OCI-LY7 (cell line): ENCODE measurements at regions not wholly inside any gene's neighbourhood (a gene's known extent, or its start where the extent isn't known, plus 50 kb on each side); places are given as distances from the start of the nearest gene placed in this dataset.

Source experiments
- BruUV-seq: library from RNA; stranded (reverse); fragments of 400-500 nt; replicated peaks from 2 replicates; lab custom pipeline; 2021; lab: Mats Ljungman, UMichigan
- CTCF ChIA-PET: fragments of 300-600 bp; sonication (Branson Sonifier 250); formaldehyde crosslinking; loops from one replicate; lab custom pipeline; 2022; ENCODE audit warnings: antibody characterized with exemption; ENCODE audit not compliant: unreplicated experiment; lab: Charles Lee
- POLR2A ChIA-PET: fragments of 300-600 bp; sonication (Branson Sonifier 250); formaldehyde crosslinking; loops from one replicate; lab custom pipeline; 2022; ENCODE audit warnings: antibody characterized with exemption; lab: Charles Lee
- DNase-seq: peaks from one replicate; pipeline ENCODE4 v3.0.0-alpha.2; 2015; ENCODE audit warnings: low spot score
- H2AFZ ChIP-seq: fragments of 200-600 bp; sonication (generic), shearing (Covaris generic); 2 replicates; pipeline ENCODE4 v1.6.1; 2014; ENCODE audit warnings: mild to moderate bottlenecking, antibody characterized with exemption, low read length, moderate library complexity
- H3K27ac ChIP-seq: fragments of 200-600 bp; sonication (generic); 2 replicates; pipeline ENCODE4 v1.5.1; 2014; ENCODE audit warnings: mixed run types, low read depth, mild to moderate bottlenecking, moderate library complexity, low read length, inconsistent platforms; ENCODE audit not compliant: poor library complexity, severe bottlenecking
- H3K36me3 ChIP-seq: fragments of 200-600 bp; sonication (generic); 2 replicates; pipeline ENCODE4 v1.6.1; 2014; ENCODE audit warnings: mild to moderate bottlenecking, antibody characterized with exemption, low read length, moderate library complexity, mixed read lengths; ENCODE audit not compliant: insufficient read depth
- H3K4me1 ChIP-seq: fragments of 200-600 bp; sonication (generic); 2 replicates; pipeline ENCODE4 v1.5.1; 2014; ENCODE audit warnings: mild to moderate bottlenecking, low read length; ENCODE audit not compliant: insufficient read depth, poor library complexity, severe bottlenecking
- H3K4me2 ChIP-seq: fragments of 200-600 bp; sonication (generic); 2 replicates; pipeline ENCODE4 v1.6.1; 2014; ENCODE audit warnings: mild to moderate bottlenecking, low read length
- H3K4me3 ChIP-seq: fragments of 200-600 bp; sonication (generic); 2 replicates; pipeline ENCODE4 v1.5.1; 2014; ENCODE audit warnings: mild to moderate bottlenecking, low read depth, low read length; ENCODE audit not compliant: poor library complexity, severe bottlenecking
- H3K79me2 ChIP-seq: fragments of 200-600 bp; sonication (generic); 2 replicates; pipeline ENCODE4 v1.6.1; 2016; ENCODE audit warnings: low read depth, mild to moderate bottlenecking, low read length, moderate library complexity, mixed read lengths; ENCODE audit not compliant: insufficient read depth
- H3K9me2 ChIP-seq: fragments of 200-600 bp; sonication (generic); 2 replicates; pipeline ENCODE4 v1.6.1; 2016; ENCODE audit warnings: mild to moderate bottlenecking, low read length, mixed read lengths; ENCODE audit not compliant: insufficient read depth
- H3K9me3 ChIP-seq: fragments of 200-600 bp; sonication (generic); 2 replicates; pipeline ENCODE4 v1.6.1; 2014; ENCODE audit warnings: mild to moderate bottlenecking, mixed run types, low read length, mixed read lengths
- H4K20me1 ChIP-seq: fragments of 200-600 bp; sonication (generic); 2 replicates; pipeline ENCODE4 v1.6.1; 2014; ENCODE audit warnings: mild to moderate bottlenecking, antibody characterized with exemption, low read length, moderate library complexity, mixed read lengths; ENCODE audit not compliant: insufficient read depth
- EZH2phosphoT487 ChIP-seq: fragments of 200-600 bp; sonication (generic); IDR thresholded peaks from 2 replicates; pipeline ENCODE4 v1.6.1; 2018; ENCODE audit warnings: low read depth, borderline replicate concordance, mild to moderate bottlenecking, mixed run types, antibody characterized with exemption, low read length, moderate library complexity, mixed read lengths
- intact Hi-C: fragments of 100-400 bp; cut with micrococcal nuclease; formaldehyde crosslinking; loops from one replicate; pipeline ENCODE4 v1.10.0; 2022; ENCODE audit not compliant: unreplicated experiment
- TF ChIP-seq, protein P1 (sequence below): fragments of 200-600 bp; sonication (generic); conservative IDR thresholded peaks from 2 replicates; pipeline ENCODE4 v1.5.1; 2014; ENCODE audit warnings: mild to moderate bottlenecking, antibody characterized with exemption, low read length, moderate library complexity, mixed read lengths

DNA sequence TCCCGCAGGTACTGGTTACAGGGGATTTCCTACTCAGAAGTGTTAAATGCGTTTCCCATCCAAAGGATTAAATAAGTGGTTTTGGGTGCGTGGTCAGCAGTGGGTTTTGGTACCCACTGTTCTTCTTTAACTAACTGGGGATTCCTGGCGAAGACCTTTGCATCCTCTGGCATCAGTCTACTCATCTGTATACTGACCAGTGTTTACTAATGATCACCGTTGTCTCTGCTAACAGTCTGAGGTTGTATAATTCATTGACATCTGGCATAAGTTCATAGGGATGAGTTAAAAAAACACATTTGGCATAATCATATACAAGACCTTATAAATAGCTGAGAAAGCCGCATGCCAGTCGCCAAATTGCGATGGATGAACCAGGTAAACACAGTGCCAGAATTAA lies 339.1 kb downstream of the PMP22 start:
- BruUV-seq: no TSS peak
- H3K9me3 ChIP-seq: peaks cover 22% of the 10 kb centered on the region
- TF ChIP-seq, protein P1, sequence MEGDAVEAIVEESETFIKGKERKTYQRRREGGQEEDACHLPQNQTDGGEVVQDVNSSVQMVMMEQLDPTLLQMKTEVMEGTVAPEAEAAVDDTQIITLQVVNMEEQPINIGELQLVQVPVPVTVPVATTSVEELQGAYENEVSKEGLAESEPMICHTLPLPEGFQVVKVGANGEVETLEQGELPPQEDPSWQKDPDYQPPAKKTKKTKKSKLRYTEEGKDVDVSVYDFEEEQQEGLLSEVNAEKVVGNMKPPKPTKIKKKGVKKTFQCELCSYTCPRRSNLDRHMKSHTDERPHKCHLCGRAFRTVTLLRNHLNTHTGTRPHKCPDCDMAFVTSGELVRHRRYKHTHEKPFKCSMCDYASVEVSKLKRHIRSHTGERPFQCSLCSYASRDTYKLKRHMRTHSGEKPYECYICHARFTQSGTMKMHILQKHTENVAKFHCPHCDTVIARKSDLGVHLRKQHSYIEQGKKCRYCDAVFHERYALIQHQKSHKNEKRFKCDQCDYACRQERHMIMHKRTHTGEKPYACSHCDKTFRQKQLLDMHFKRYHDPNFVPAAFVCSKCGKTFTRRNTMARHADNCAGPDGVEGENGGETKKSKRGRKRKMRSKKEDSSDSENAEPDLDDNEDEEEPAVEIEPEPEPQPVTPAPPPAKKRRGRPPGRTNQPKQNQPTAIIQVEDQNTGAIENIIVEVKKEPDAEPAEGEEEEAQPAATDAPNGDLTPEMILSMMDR: no peak
- no peak for TF ChIP-seq EZH2phosphoT487
- no peak overlapping the region for H3K4me3 ChIP-seq
- peaks cover 8% of the 10 kb centered on the region for H3K4me1 ChIP-seq
- ChIA-PET CTCF (no interaction called here), POLR2A (no interaction called here)
- H3K27ac ChIP-seq: no peak overlapping the region
- no peaks in the 10 kb centered on the region for H3K9me2 ChIP-seq
- peak overlapping the region; percentile 75 for H2AFZ ChIP-seq
- intact Hi-C loops: loop anchor here (5.0 to 10.0 kb wide), 2 partner anchors 621 to 1329 kb away; partner anchors contain the start of gene HS3ST3B1
- no peaks in the 10 kb centered on the region for H4K20me1 ChIP-seq
- H3K4me2 ChIP-seq: peak overlapping the region; percentile 33
- H3K79me2 ChIP-seq: no peaks in the 10 kb centered on the region
- DNase-seq: no peak
- H3K36me3 ChIP-seq: no peaks in the 10 kb centered on the region

- Histone ChIP-seq H3K27ac (no peak overlapping the region), H3K4me3 (no peak overlapping the region), H2AFZ (peak overlapping the region; percentile 75), H4K20me1 (no peaks in the 10 kb centered on the region), H3K4me2 (no peak overlapping the region), H3K9me3 (peaks cover 22% of the 10 kb centered on the region), H3K9me2 (no peaks in the 10 kb centered on the region), H3K4me1 (peaks cover 8% of the 10 kb centered on the region), H3K79me2 (no peaks in the 10 kb centered on the region), H3K36me3 (no peaks in the 10 kb centered on the region)
- BruUV-seq: no TSS peak
- POLR2A ChIA-PET: interaction anchor here (0.6 kb wide), 1 partner anchor 1419 kb away, joined by 7 read pairs; no protein-coding TSS in a partner anchor
- DNase-seq: no peak
- CTCF ChIA-PET: no interaction called here
- TF ChIP-seq EZH2phosphoT487: no peak
- TF ChIP-seq, protein P1: no peak
- intact Hi-C loops: loop anchor here (5.0 to 10.0 kb wide), 2 partner anchors 621 to 1328 kb away; partner anchors contain the start of gene HS3ST3B1
Measured at GRCh38 chr17:14925498-14925897, 339.6 kb downstream of the PMP22 start.

- BruUV-seq: no TSS peak
Measured at GRCh38 chr17:14923981-14924380, 341.1 kb downstream of the PMP22 start.

More at GRCh38 chr17:14923981-14924380, 341.1 kb downstream of the PMP22 start:
- no peaks in the 10 kb centered on the region for H3K36me3 ChIP-seq
- DNase-seq: no peak
- ChIA-PET CTCF (no interaction called here), POLR2A (interaction anchor here (0.5 kb wide), 1 partner anchor 18 kb away, joined by 3 read pairs; no protein-coding TSS in a partner anchor)
- no peak overlapping the region for H3K4me3 ChIP-seq
- intact Hi-C loops: loop anchor here (10.0 kb wide), 1 partner anchor 619 kb away; the partner anchor contains the start of gene HS3ST3B1
- H3K79me2 ChIP-seq: no peaks in the 10 kb centered on the region
- no peak overlapping the region for H3K27ac ChIP-seq
- no peak for TF ChIP-seq EZH2phosphoT487
- TF ChIP-seq, protein P1: no peak
- H3K9me3 ChIP-seq: peaks cover 22% of the 10 kb centered on the region
- no peaks in the 10 kb centered on the region for H3K9me2 ChIP-seq
- H3K4me2 ChIP-seq: no peak overlapping the region
- H2AFZ ChIP-seq: no peak overlapping the region
- peaks cover 8% of the 10 kb centered on the region for H3K4me1 ChIP-seq
- no peaks in the 10 kb centered on the region for H4K20me1 ChIP-seq
